ENCODE measurements at regions not wholly inside any gene's neighbourhood (a gene's known extent, or its start where the extent isn't known, plus 50 kb on each side); places are given as distances from the start of the nearest gene placed in this dataset.
"Not testable (repeated sequence)": the region's sequence is repeated elsewhere in the genome, so short reads cannot be mapped to it uniquely, and the experiment has no call there.

DNA sequence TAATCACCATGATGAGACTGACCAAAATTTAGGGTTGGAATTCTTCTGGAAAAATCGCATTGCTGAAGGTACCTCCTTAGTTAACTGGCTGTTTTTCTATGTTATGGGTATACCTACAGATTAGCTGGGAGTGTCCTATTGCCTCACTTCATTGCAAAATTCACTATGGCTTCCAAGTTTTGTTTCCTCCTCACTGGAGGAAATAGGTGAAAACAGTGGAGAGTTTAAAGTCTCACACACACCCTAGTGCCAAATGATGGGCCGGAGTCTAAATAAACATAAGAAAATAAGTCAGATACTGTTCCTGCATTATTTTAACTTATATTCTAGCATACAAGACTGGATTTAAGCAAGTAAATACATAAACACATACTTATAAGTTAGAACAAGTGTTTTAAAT is 98.2 kb downstream of the AHR start:
- intact Hi-C loops (cut with DNase I), result no loop called here
- ATAC-seq (ENCODE audit: poor library complexity) (no peak), DNase-seq (no peak)

DNA sequence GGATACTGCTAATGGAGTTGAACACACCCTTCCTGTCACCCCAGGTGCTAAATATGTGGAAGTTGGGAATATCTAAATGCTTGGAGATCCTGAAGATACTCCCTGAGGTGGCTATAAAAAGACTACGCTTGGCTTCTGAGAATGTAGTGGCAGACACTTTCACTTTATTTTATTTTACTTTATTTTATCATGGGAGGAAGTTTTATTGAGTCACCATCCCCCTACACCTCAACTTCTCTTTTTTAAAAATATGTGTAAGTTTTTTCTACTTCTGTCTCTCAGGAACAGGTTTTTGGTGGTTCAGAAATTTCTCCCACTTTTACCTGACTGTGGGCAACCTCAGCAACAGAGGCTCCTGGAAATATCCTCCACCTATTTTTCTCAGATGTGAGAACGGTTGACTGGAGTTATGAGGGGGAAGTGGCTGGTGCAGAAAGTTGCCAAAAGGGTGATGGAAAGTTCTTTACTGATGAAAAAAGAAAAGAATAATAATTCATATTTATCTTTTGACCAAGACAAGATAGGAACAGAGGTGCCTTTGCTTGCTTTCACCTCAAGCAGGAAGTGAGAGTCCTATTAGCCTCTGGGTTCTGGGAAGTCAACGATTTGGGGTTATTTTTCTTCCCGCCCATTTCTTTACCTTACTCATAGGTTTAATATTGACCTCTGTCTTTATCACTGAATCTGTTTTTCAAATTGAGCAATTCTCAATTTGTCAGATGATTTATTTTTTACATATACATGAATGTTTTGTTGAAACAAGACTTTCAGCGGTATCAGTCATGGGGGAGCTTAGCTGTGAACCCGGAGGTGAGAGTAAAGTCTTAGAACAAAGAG is 103.6 kb downstream of the AHR start:
- intact Hi-C loops (cut with DNase I), result no loop called here
- ATAC-seq (ENCODE audit: poor library complexity), result no peak
- no peak for DNase-seq

GRCh38 chr7:17402628-17403278 is 104.3 kb downstream of the AHR start:
- DNase-seq, result no peak
- intact Hi-C loops (cut with DNase I), result no loop called here
- ATAC-seq (ENCODE audit: poor library complexity), result no peak

GRCh38 chr7:17404006-17404405 is 105.6 kb downstream of the AHR start:
- DNase-seq, result no peak
- ATAC-seq (ENCODE audit: poor library complexity), result no peak
- intact Hi-C loops (cut with DNase I), result no loop called here

GRCh38 chr7:17405786-17406185 is 107.3 kb downstream of the AHR start:
- DNase-seq (no peak), ATAC-seq (ENCODE audit: poor library complexity) (no peak)
- intact Hi-C loops (cut with DNase I), result no loop called here

DNA sequence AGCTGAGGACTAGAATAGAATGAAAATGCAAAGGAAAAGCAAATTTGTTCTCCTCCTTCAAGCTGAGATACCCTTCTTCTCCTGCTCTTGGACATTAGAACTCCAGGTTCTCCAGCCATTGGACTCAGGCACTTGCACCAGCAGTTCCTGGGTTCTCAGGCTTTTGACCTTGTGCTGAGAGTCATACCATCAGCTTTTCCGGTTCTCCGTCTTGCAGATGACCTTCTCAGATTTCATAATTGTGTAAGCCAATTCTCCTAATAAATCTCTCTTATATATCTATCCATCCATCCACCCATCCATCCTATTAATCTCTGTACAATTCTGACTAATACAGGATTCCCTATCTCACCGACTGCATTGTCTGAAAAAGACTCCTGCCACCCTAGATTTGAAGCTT is 108.3 kb downstream of the AHR start:
- DNase-seq, result no peak
- ATAC-seq (ENCODE audit: poor library complexity), result no peak
- intact Hi-C loops (cut with DNase I), result no loop called here

GRCh38 chr7:17407229-17407628 is 108.8 kb downstream of the AHR start:
- intact Hi-C loops (cut with DNase I), result no loop called here
- DNase-seq (no peak), ATAC-seq (ENCODE audit: poor library complexity) (no peak)

DNA sequence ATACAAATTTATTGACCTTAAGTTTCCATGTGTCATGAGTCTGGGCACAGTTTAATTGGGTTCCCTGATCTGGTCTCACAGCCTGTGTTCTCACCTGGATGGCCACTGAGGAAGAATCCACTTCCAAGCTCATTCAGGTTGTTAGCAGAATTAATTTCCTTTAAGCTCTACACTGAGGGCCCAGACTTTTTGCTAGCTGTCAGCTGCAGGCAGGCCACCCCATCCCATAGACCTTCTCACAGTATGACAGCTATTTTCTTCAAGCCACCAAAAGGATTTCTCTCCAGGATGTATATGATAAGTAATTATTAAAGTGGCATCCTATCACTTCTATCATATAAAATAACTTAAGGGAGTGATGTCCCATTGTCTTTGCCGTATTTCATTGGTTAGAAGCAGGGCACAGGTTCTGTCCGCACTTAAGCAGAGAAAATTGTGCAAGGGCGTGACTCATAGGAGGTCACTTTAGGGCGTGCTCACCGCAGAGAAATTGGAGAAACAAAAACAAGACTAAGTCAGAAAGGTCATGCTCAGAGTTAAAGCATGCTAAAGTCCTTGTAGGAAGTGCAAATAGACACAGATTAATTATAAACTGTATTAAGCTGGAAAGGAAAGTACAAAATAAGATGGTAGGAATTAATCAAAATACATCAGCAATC is 109.9 kb downstream of the AHR start:
- intact Hi-C loops (cut with DNase I), result no loop called here
- DNase-seq (no peak), ATAC-seq (ENCODE audit: poor library complexity) (peak; percentile 79)

- ATAC-seq (ENCODE audit: poor library complexity) (no peak), DNase-seq (no peak)
- intact Hi-C loops (cut with DNase I), result no loop called here
These were observed 110.4 kb downstream of the AHR start for GRCh38 chr7:17408904-17409290.

GRCh38 chr7:17411922-17412321 is 113.5 kb downstream of the AHR start:
- no peak for DNase-seq
- no peak for ATAC-seq (ENCODE audit: poor library complexity)
- intact Hi-C loops (cut with DNase I), result no loop called here

DNA sequence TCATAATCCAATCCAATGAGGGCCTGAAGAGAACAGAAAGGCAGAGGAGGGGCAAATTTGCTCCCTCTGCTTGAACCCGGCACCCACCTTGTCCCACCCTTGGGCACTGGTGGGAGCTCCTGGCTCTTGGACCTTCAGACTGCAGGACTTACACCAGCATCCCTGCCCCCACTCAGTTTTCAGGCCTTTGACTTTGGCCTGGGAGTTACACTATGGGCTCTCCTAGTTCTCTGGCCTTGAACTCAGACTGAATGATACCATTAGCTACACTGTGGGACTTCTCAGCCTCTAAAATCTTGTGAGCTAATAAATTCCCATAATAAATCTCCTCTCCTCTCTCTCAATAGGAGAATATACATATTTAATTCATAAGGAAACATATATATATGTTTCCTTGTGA is 114.4 kb downstream of the AHR start:
- no peak for ATAC-seq (ENCODE audit: poor library complexity)
- intact Hi-C loops (cut with DNase I), result no loop called here
- DNase-seq, result no peak

DNA sequence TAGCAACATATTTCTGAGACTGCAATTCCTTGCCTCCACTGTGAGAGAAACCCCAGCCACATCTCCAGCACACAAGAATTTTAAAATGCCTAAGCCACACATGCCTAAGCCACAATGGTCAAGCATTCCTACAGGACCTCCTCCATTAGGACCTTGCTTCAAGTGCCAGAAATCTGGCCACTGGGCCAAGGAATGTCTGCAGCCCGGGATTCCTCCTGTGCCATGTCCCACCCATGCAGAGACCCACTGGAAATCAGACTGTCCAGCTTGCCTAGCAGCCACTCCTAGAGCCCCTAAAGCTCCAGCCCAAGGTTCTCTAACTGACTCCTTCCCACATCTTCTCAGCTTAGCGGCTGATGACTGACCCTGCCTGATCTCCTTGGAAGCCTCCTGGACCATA is 117.5 kb downstream of the AHR start:
- DNase-seq (no peak), ATAC-seq (ENCODE audit: poor library complexity) (no peak)
- intact Hi-C loops (cut with DNase I), result no loop called here

DNA sequence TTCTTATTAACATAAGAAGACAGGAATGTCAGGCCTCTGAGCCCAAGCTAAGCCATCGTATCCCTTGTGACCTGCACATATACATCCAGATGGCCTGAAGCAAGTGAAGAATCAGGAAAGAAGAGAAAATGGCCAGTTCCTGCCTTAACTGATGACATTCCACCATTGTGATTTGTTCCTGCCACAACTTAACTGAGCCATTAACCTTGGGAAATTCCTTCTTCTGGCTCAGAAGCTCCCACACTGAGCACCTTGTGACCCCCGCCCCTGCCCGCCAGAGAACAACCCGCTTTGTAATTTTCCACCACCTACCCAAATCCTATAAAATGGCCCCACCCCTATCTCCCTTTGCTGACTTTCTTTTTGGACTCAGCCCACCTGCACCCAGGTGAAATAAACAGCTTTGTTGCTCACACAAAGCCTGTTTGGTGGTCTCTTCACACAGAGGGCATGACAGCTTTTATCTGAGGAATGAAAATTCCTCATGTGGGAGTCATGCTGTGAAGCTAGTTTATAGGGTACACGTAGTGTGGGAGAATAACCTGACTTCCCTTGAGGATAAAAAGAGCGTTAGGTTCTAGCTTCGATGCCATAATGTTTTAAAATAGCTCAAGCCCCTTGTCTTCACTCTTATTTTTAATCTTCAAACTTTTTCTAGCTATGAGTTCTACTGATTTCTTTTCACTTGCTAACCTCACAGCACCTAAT is 122.0 kb downstream of the AHR start:
- DNase-seq; intact Hi-C loops (cut with DNase I); ATAC-seq (ENCODE audit: poor library complexity): not testable (repeated sequence)

- intact Hi-C loops (cut with DNase I), result no loop called here
- DNase-seq (no peak), ATAC-seq (ENCODE audit: poor library complexity) (no peak)
These were observed 123.5 kb downstream of the AHR start for GRCh38 chr7:17421941-17422340.

DNA sequence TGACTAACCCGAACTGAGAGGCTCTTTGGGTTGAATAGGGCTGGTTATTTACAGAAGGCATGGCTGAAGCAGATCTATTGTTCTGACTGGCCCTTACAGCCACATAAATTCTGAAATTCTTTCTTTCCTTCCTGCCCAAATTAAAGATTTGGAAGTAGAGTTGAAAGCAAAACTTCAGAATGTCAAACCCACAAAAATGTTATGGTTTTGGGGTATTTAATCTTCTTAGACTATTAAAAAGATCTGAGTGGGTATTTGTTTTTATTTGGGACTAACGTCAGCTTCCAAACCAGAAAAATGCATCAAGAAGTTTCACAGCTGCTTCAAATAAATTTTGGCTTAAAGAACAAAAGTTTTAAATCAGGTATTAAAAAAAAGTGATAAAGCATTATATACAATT is 124.5 kb downstream of the AHR start:
- intact Hi-C loops (cut with DNase I), result no loop called here
- DNase-seq (no peak), ATAC-seq (ENCODE audit: poor library complexity) (no peak)

GRCh38 chr7:17427924-17428323 is 129.5 kb downstream of the AHR start:
- ATAC-seq (ENCODE audit: poor library complexity) (no peak), DNase-seq (no peak)
- intact Hi-C loops (cut with DNase I), result no loop called here

DNA sequence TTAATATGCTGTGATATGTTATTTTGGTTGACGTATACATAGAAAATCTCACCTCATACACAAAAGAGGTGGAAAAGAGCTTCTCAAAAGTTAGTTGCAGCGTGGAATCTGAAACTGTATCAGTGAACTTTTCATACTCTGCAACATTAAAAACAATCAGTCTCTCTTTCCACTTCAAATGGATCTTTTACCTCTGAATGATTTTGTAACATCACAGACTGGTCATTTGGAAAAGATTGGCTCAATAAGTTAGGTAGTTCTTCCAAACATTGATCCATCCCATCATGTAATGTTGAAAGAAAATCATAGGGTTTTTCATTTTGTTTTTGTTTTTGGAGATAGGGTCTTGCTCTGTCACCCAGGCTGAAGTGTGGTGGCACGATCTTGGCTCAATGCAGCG is 131.1 kb downstream of the AHR start:
- ATAC-seq (ENCODE audit: poor library complexity), result no peak
- intact Hi-C loops (cut with DNase I), result no loop called here

DNA sequence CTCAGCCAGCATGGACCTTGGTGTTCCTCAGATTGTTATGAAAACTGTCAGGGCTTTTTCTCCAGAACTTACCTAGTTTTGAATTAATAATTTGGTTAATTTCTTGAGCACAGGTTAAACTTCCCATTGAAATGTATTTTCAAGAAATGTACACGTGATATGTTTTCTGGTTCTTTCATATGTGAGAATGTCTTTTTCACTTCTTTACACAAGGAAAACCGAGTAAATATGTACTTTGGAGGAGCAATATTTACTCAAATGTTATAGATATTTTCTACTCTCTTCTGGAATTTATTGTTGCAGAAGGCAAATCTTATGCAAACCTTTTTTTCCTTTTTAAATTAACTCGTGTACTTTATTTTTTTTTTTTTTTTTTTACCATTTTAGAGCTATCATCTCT is 134.3 kb downstream of the AHR start:
- ATAC-seq (ENCODE audit: poor library complexity), result no peak
- intact Hi-C loops (cut with DNase I), result no loop called here
- DNase-seq, result no peak

More for the DNA sequence above, 131.1 kb downstream of the AHR start:
- DNase-seq, result no peak

DNA sequence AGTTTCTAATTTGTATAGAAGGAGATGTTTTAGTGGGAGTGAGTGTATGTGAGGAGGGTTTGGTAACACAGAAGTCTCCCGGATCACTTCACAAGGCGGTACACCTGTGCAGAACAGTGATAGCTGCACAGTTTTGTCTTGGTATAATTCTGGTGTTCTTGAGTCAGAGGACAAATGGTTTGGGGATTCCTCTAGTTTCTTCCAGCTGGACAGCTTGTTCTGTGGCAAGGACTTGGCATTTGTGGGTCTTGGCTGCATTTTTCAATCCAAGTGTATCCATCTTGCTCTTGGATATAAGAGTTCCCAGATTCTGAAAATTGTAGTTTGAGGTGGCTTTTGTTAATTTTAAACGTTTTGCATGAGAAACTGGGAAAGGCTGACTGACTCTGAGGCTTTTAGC is 135.7 kb downstream of the AHR start:
- DNase-seq (no peak), ATAC-seq (ENCODE audit: poor library complexity) (no peak)
- intact Hi-C loops (cut with DNase I), result no loop called here
